ENCODE measurements at regions not wholly inside any gene's neighbourhood (a gene's known extent, or its start where the extent isn't known, plus 50 kb on each side); places are given as distances from the start of the nearest gene placed in this dataset.

- Mint-ChIP-seq H3K4me1 (no peaks in the 10 kb centered on the region), H3K4me3 (no peak overlapping the region), H3K9me3 (no peaks in the 10 kb centered on the region; the same call in 2 of the 3 replicates), H3K27me3 (ENCODE audit: insufficient read depth, low read depth, poor library complexity) (no peaks in the 10 kb centered on the region), H3K27ac (no peak overlapping the region), H3K36me3 (ENCODE audit: low read depth) (no peaks in the 10 kb centered on the region)
- Histone ChIP-seq H3K27me3 (ENCODE audit: insufficient read depth) (no peaks in the 10 kb centered on the region), H2AFZ (no peak overlapping the region), H3F3A (replicated peaks; ENCODE audit: low read depth) (no peaks in the 10 kb centered on the region), H3K79me2 (replicated peaks; ENCODE audit: insufficient read depth) (no peaks in the 10 kb centered on the region), H3K4me3 (no peak overlapping the region), H3K9me2 (ENCODE audit: insufficient read depth) (no peaks in the 10 kb centered on the region), H3K4me1 (ENCODE audit: insufficient read depth) (no peaks in the 10 kb centered on the region), H3K4me2 (no peak overlapping the region), H3K36me3 (ENCODE audit: insufficient read depth) (no peaks in the 10 kb centered on the region), H4K20me1 (replicated peaks; ENCODE audit: insufficient read depth) (no peaks in the 10 kb centered on the region), H3K27ac (ENCODE audit: low read depth) (no peak overlapping the region)
- TF ChIP-seq EZH2 (IDR thresholded peaks at IDR 0.05; ENCODE audit: low read depth, unreplicated experiment) (no peak), EZH2phosphoT487 (IDR thresholded peaks at IDR 0.05; ENCODE audit: unreplicated experiment) (no peak), CREB1 (CRISPR knock-in tag; IDR thresholded peaks at IDR 0.05; ENCODE audit: low read depth) (no peak), ZNF462 (CRISPR knock-in tag; IDR thresholded peaks at IDR 0.05) (no peak), POLR2AphosphoS5 (IDR thresholded peaks at IDR 0.05; ENCODE audit: low read depth) (no peak), CTCF (conservative IDR thresholded peaks at IDR 0.05; ENCODE audit: low read depth in 2 of 2) (no peak), ETS1 (IDR thresholded peaks at IDR 0.05) (no peak), ZNF114 (CRISPR knock-in tag; IDR thresholded peaks at IDR 0.05) (no peak), REST (IDR thresholded peaks at IDR 0.05; ENCODE audit: unreplicated experiment) (no peak), JUNB (IDR thresholded peaks at IDR 0.05; ENCODE audit: unreplicated experiment) (no peak), ZNF331 (CRISPR knock-in tag; IDR thresholded peaks at IDR 0.05; ENCODE audit: low read depth) (no peak), NANOG (IDR thresholded peaks at IDR 0.05; ENCODE audit: borderline replicate concordance) (no peak), STAT1 (IDR thresholded peaks at IDR 0.05; ENCODE audit: unreplicated experiment) (no peak)
- DNase-seq (ENCODE audit: low spot score), result no peak
- ATAC-seq, result no peak
Observed at GRCh38 chr3:83131236-83131635, 1369.8 kb upstream of the GBE1 start.
